HEK293T (cell line): ENCODE measurements at regions not wholly inside any gene's neighbourhood (a gene's known extent, or its start where the extent isn't known, plus 50 kb on each side); places are given as distances from the start of the nearest gene placed in this dataset.

Experiments
- CTCF ChIA-PET: fragments of 350-600 bp; formaldehyde crosslinking; extraction: SDS; loops from one replicate; lab custom pipeline; 2021; ENCODE audit warnings: antibody characterized with exemption, inconsistent platforms; lab: Yijun Ruan, JAX
- POLR2A ChIA-PET: fragments of 350-600 bp; formaldehyde crosslinking; extraction: SDS; loops from one replicate; lab custom pipeline; 2020; ENCODE audit warnings: antibody characterized with exemption, inconsistent platforms; lab: Yijun Ruan, JAX
- DNase-seq: peaks from one replicate; pipeline ENCODE4 v3.0.0; 2012; ENCODE audit warnings: mixed read lengths; ENCODE audit errors: extremely low spot score
- ARNT ChIP-seq: fragments of 450-650 bp; IDR thresholded peaks from 2 replicates; pipeline ENCODE4 v1.6.1; 2017; ENCODE audit warnings: mild to moderate bottlenecking
- BHLHE40 ChIP-seq: fragments of 450-650 bp; IDR thresholded peaks from 2 replicates; pipeline ENCODE4 v1.6.1; 2016; ENCODE audit warnings: mild to moderate bottlenecking, moderate library complexity, borderline replicate concordance
- CTBP1 ChIP-seq: fragments of 450-650 bp; IDR thresholded peaks from 2 replicates; pipeline ENCODE4 v1.6.1; 2016; ENCODE audit warnings: borderline replicate concordance
- ELF4 ChIP-seq: fragments of 450-650 bp; IDR thresholded peaks from 2 replicates; pipeline ENCODE4 v1.6.1; 2017; ENCODE audit warnings: antibody characterized with exemption
- FOXA1 ChIP-seq: fragments of 450-650 bp; IDR thresholded peaks from 2 replicates; pipeline ENCODE4 v1.6.1; 2016; ENCODE audit warnings: mild to moderate bottlenecking
- FOXK2 ChIP-seq: fragments of 450-650 bp; IDR thresholded peaks from 2 replicates; pipeline ENCODE4 v1.6.1; 2016; ENCODE audit warnings: mild to moderate bottlenecking
- FOXM1 ChIP-seq: fragments of 450-650 bp; IDR thresholded peaks from 2 replicates; pipeline ENCODE4 v1.6.1; 2017; ENCODE audit warnings: mild to moderate bottlenecking, borderline replicate concordance
- HDGF ChIP-seq: fragments of 450-650 bp; IDR thresholded peaks from 2 replicates; pipeline ENCODE4 v1.6.1; 2017; ENCODE audit warnings: antibody characterized with exemption, borderline replicate concordance
- L3MBTL2 ChIP-seq: fragments of 450-650 bp; conservative IDR thresholded peaks from 2 replicates; pipeline ENCODE4 v1.6.1; 2016; ENCODE audit warnings: mild to moderate bottlenecking
- LEF1 ChIP-seq: fragments of 450-650 bp; IDR thresholded peaks from 2 replicates; pipeline ENCODE4 v1.6.1; 2017; ENCODE audit warnings: mild to moderate bottlenecking, borderline replicate concordance
- NFRKB ChIP-seq: fragments of 450-650 bp; IDR thresholded peaks from 2 replicates; pipeline ENCODE4 v1.6.1; 2016; ENCODE audit warnings: mild to moderate bottlenecking, moderate library complexity
- PKNOX1 ChIP-seq: fragments of 450-650 bp; IDR thresholded peaks from 2 replicates; pipeline ENCODE4 v1.6.1; 2016
- SP1 ChIP-seq: fragments of 450-650 bp; IDR thresholded peaks from 2 replicates; pipeline ENCODE4 v1.6.1; 2017
- SUZ12 ChIP-seq: fragments of 450-650 bp; IDR thresholded peaks from 2 replicates; pipeline ENCODE4 v1.6.1; 2016; ENCODE audit warnings: mild to moderate bottlenecking
- TARDBP ChIP-seq: fragments of 450-650 bp; IDR thresholded peaks from 2 replicates; pipeline ENCODE4 v1.6.1; 2016
- ZNF384 ChIP-seq: fragments of 450-650 bp; IDR thresholded peaks from 2 replicates; pipeline ENCODE4 v1.6.1; 2016

- no peak for DNase-seq
- ChIA-PET CTCF (no interaction called here), POLR2A (no interaction called here)
- TF ChIP-seq L3MBTL2 (no peak), BHLHE40 (no peak), ELF4 (no peak), FOXA1 (no peak), ZNF384 (no peak), FOXK2 (no peak), LEF1 (no peak), PKNOX1 (no peak), NFRKB (no peak), HDGF (no peak), SP1 (no peak), TARDBP (no peak), ARNT (no peak), CTBP1 (no peak), SUZ12 (no peak), FOXM1 (no peak)
Observed at GRCh38 chr7:41114691-41115090, 588.2 kb downstream of the INHBA start.

- ChIA-PET POLR2A (no interaction called here), CTCF (no interaction called here)
- TF ChIP-seq FOXK2 (no peak), FOXM1 (no peak), FOXA1 (no peak), BHLHE40 (no peak), LEF1 (no peak), SP1 (no peak), ELF4 (no peak)
- DNase-seq = no peak
Observed at GRCh38 chr7:41114131-41114530, 588.8 kb downstream of the INHBA start.

GRCh38 chr7:41113719-41114118, 589.2 kb downstream of the INHBA start:
- no peak for DNase-seq
- no peak for TF ChIP-seq ELF4
- no peak for TF ChIP-seq PKNOX1
- no peak for TF ChIP-seq L3MBTL2
- TF ChIP-seq ARNT = no peak
- no peak for TF ChIP-seq LEF1
- no peak for TF ChIP-seq TARDBP
- no peak for TF ChIP-seq FOXM1
- TF ChIP-seq SUZ12 = no peak
- TF ChIP-seq SP1 = no peak
- TF ChIP-seq CTBP1 = no peak
- TF ChIP-seq NFRKB = no peak
- TF ChIP-seq FOXK2 = no peak
- TF ChIP-seq HDGF = no peak
- TF ChIP-seq ZNF384 = no peak
- no peak for TF ChIP-seq BHLHE40
- no peak for TF ChIP-seq FOXA1
- ChIA-PET CTCF (no interaction called here), POLR2A (no interaction called here)

GRCh38 chr7:41110186-41110585, 592.7 kb downstream of the INHBA start:
- ChIA-PET POLR2A (no interaction called here), CTCF (no interaction called here)
- DNase-seq = no peak
- TF ChIP-seq TARDBP (no peak), HDGF (no peak), BHLHE40 (no peak), NFRKB (no peak), LEF1 (no peak), L3MBTL2 (no peak), SUZ12 (no peak), FOXM1 (no peak), ELF4 (no peak), FOXA1 (no peak), ARNT (no peak), PKNOX1 (no peak), FOXK2 (no peak), SP1 (no peak), CTBP1 (no peak), ZNF384 (no peak)

- TF ChIP-seq FOXM1 = no peak
- TF ChIP-seq SP1 = no peak
- no peak for TF ChIP-seq FOXA1
- no peak for TF ChIP-seq ELF4
- TF ChIP-seq CTBP1 = no peak
- TF ChIP-seq TARDBP = no peak
- no peak for TF ChIP-seq ARNT
- no peak for TF ChIP-seq PKNOX1
- TF ChIP-seq BHLHE40 = no peak
- no peak for TF ChIP-seq HDGF
- no peak for TF ChIP-seq LEF1
- TF ChIP-seq FOXK2 = no peak
- TF ChIP-seq NFRKB = no peak
- TF ChIP-seq ZNF384 = no peak
- TF ChIP-seq L3MBTL2 = no peak
- TF ChIP-seq SUZ12 = no peak
- ChIA-PET CTCF (no interaction called here), POLR2A (no interaction called here)
- no peak for DNase-seq
Observed at GRCh38 chr7:41108821-41109220, 594.1 kb downstream of the INHBA start.
